ENCODE measurements at regions not wholly inside any gene's neighbourhood (a gene's known extent, or its start where the extent isn't known, plus 50 kb on each side); places are given as distances from the start of the nearest gene placed in this dataset.

- POLR2A ChIA-PET: no interaction called here
- Histone ChIP-seq H3K4me1 (ENCODE audit: control insufficient read depth in 1 of 2, insufficient read depth in 2 of 2, low read length in 2 of 2) (no peaks in the 10 kb centered on the region), H3K27me3 (ENCODE audit: insufficient read depth, low read length) (no peaks in the 10 kb centered on the region), H4K20me1 (ENCODE audit: insufficient read depth) (no peaks in the 10 kb centered on the region), H2AFZ (ENCODE audit: low read depth, low read length, poor library complexity, severe bottlenecking) (no peak overlapping the region), H3K79me2 (ENCODE audit: insufficient read depth, low read length) (no peaks in the 10 kb centered on the region), H3K27ac (ENCODE audit: low read depth, low read length) (no peak overlapping the region), H3K9me2 (ENCODE audit: insufficient read depth) (no peaks in the 10 kb centered on the region), H3K4me3 (replicated peaks in 1 of 2; ENCODE audit: low read depth in 1 of 2, low read length in 2 of 2) (no peak overlapping the region), H3K36me3 (ENCODE audit: control insufficient read depth in 1 of 2, insufficient read depth in 2 of 2, low read length in 2 of 2) (no peaks in the 10 kb centered on the region), H3K9ac (ENCODE audit: low read length) (no peak overlapping the region), H3K9me3 (ENCODE audit: control insufficient read depth in 1 of 2, insufficient read depth in 1 of 2, low read depth in 1 of 2, low read length in 2 of 2) (no peaks in the 10 kb centered on the region), H3K4me2 (ENCODE audit: low read length) (no peak overlapping the region)
- intact Hi-C loops (cut with micrococcal nuclease): no loop called here
- no peak for ATAC-seq
- RAD21 ChIA-PET (ENCODE audit: low non-redundant PET in 1 of 2, low total read pairs in 2 of 2, uncharacterized antibody in 2 of 2, unreplicated experiment in 2 of 2): no interaction called here
- no TSS peak for BruUV-seq (replicated peaks)
- CTCF ChIA-PET: no interaction called here
- TF ChIP-seq POLR2AphosphoS5 (IDR thresholded peaks at IDR 0.05; ENCODE audit: low read depth, low read length) (no peak), REST (IDR thresholded peaks at IDR 0.05; ENCODE audit: low read depth) (no peak), CBX3 (IDR thresholded peaks at IDR 0.05; ENCODE audit: low read depth) (no peak), CEBPB (IDR thresholded peaks at IDR 0.05; ENCODE audit: low read depth) (no peak), POLR2A (IDR thresholded peaks at IDR 0.05; ENCODE audit: borderline replicate concordance, extremely low read depth, insufficient read depth, insufficient read length) (no peak), MAX (IDR thresholded peaks at IDR 0.05) (no peak), TCF7L2 (IDR thresholded peaks at IDR 0.05; ENCODE audit: borderline replicate concordance, extremely low read depth, insufficient read depth, insufficient read length) (no peak), JUND (IDR thresholded peaks at IDR 0.05) (no peak), ELF1 (IDR thresholded peaks at IDR 0.05; ENCODE audit: borderline replicate concordance, low read depth) (no peak), ZNF274 (IDR thresholded peaks at IDR 0.05; ENCODE audit: low read depth, low read length) (no peak), FOSL1 (IDR thresholded peaks at IDR 0.05; ENCODE audit: low read depth) (no peak), CTCF (IDR thresholded peaks at IDR 0.05 in 2 of 3, conservative IDR thresholded peaks at IDR 0.05 in 1 of 3; ENCODE audit: borderline replicate concordance in 1 of 3, insufficient read depth in 1 of 3, low read depth in 2 of 3, low read length in 2 of 3) (no peak), EZH2phosphoT487 (IDR thresholded peaks at IDR 0.05; ENCODE audit: borderline replicate concordance) (no peak), SRF (IDR thresholded peaks at IDR 0.05; ENCODE audit: low read depth) (no peak), ZBTB33 (IDR thresholded peaks at IDR 0.05; ENCODE audit: extremely low read depth, insufficient replicate concordance, low read length) (no peak), EGR1 (IDR thresholded peaks at IDR 0.05; ENCODE audit: low read depth) (no peak)
- no peak for DNase-seq (ENCODE audit: low read depth, low spot score)
Observed at GRCh38 chr6:169404828-169405227, 151.2 kb upstream of the THBS2 start.
